ENCODE measurements at regions not wholly inside any gene's neighbourhood (a gene's known extent, or its start where the extent isn't known, plus 50 kb on each side); places are given as distances from the start of the nearest gene placed in this dataset.
"Not testable (repeated sequence)": the region's sequence is repeated elsewhere in the genome, so short reads cannot be mapped to it uniquely, and the experiment has no call there.

DNA sequence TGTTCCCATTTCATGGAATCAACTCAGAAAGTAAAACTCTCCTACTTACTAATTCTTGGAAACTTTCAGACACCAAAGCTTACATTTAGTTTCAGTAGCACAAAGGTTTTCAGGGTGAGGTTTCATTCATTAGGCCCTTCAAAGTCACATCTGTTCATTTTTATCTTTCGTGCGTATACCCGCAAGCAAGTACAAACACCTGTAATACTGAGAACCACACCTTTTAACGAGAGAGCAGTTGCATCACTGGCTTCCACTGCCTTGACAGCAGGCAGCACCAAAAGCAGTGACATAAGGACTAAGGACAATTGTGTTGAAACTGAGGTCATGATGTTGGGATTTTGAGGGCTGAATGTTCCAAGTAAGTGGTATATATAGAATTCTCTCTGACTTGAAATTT, 60.5 kb downstream of the GOLGA6L22 start:
- not testable (repeated sequence) for DNase-seq (ENCODE audit: low read depth in 2 of 2, low spot score in 1 of 2)

DNA sequence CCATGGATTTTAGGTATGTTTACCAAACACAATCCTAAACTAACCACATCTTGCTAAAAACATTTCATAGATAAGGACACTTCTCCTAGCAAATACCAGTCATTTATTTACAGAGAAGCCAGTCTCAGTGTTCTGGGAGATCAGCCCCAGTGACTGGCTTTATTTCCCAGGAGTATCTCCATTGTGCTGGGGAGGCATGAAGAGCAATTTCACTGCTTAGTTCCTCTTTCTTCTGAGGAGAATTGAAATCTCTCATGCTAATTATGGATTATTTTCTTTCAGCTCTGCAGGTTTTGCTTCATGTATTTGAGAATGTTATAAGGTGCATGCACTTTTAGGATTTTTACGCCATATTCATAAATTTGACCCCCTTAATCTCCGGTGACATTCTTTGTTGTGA, 67.8 kb downstream of the GOLGA6L22 start:
- not testable (repeated sequence) for DNase-seq (ENCODE audit: low read depth in 2 of 2, low spot score in 1 of 2)

DNA sequence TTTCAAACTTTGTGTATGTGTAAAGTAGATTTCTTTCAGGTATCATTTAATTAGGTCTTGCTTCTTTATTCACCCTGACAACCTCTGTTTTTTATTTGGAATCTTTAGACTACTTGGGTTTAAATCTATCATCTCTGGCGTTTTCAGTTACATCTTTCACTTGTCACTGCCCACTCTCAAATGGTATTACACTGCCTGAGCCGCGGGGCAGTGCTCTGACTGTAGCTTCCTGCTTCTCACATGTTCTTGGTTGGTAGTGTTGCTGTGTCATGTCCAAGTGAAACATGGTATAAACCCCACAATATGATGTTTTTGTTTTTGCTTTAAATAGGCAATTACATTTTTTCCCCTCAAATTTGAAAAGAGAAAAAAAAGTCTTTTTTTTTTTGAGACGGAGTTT, 68.3 kb downstream of the GOLGA6L22 start:
- not testable (repeated sequence) for DNase-seq (ENCODE audit: low read depth in 2 of 2, low spot score in 1 of 2)

DNA sequence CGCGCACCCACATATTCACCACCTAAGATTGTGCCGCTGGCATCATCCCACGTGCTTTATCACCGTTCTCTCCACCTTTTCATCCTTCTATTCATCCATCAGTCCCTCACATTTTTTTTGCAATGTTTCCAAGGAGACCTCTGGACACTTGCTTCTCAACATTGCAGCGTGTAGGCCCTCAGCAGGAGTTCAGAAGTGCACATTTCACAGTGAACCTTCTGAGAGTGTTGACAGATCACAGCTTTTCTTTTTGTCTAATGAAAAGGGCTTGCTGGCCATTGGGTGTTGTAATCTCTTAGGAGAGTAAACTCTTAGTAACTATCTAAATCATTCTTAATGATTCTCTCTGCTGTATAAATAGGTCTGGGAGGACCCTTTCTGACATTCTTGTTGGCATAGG, 70.5 kb downstream of the GOLGA6L22 start:
- not testable (repeated sequence) for DNase-seq (ENCODE audit: low read depth in 2 of 2, low spot score in 1 of 2)

DNA sequence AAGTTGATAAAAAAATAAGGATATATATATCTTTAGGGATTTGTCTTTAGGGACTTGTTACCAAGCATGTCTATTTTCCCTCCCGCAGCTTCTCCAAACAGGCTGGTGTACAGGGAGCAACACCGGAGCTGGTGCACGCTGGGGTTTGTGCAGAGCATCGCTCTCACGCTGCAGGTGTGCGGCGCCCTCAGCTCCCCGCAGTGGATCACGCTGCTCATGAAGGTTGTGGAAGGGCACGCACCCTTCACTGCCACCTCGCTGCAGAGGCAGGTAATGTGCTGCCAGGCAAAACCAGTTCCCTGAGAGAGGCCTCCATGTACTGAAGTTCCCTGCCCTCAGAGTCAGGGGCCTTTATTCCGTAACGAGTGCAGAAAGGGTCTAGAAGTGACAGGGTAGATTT, 101.0 kb downstream of the GOLGA6L22 start:
- DNase-seq (ENCODE audit: low read depth in 2 of 2, low spot score in 1 of 2) = not testable (repeated sequence)

DNA sequence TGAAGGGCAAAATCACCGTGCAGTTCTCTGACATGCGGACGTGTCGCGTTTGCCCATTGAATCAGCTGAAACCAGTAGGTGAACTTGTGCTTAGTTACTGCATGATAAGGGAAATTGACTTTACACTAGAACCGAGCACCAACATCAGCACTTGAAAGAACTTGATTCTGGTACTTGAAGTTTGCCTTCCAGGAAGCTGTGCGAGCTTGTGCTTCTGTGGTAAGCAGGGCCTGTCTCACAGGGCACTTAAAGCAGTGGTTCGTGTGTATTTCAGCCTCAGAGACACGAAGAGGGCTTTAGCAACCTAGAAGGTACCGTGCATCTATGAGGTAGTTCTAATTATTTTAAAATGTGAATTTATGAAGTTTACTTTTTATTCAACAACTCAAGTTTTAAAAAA, 103.0 kb downstream of the GOLGA6L22 start:
- DNase-seq (ENCODE audit: low read depth in 2 of 2, low spot score in 1 of 2) = not testable (repeated sequence)

DNA sequence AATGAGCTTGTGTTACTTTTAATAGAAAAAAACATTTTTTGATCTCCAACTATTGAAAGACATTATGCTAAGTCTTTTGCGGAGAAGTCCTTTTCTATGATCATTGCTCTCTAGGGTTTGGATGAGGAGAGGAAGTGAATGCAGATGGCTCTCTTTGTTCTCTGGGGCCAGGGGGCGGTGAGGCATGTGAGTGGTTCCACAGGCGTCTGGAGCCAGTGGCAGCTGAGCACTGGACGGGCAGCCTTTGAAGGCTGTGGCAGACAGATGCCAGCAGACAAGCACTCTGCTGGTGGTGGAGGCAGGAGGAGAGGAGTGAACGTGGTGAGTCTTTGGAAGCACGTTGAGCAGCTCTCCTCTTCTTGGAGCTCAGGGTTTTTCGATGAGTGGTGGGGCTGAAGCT, 107.8 kb downstream of the GOLGA6L22 start:
- DNase-seq (ENCODE audit: low read depth in 2 of 2, low spot score in 1 of 2) = not testable (repeated sequence)

DNA sequence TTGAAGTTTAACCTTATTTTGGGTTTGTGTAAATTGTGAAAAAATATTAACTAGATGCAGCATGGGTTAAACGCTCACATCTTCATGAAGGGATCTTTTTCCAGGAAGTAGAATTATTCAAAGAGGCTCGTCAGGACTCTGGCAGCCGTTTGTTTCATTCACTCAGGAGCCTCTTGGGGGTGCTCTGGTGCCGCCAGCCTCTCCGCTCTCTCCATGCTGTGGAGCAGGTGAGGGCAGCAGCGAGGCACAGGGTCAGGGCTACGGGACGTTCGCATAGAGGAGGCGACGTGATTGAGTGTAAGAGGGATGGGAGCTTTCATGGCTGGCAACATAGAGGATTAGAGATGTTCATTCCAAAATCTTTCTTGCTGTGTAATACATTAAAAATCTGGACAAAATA, 110.8 kb downstream of the GOLGA6L22 start:
- not testable (repeated sequence) for DNase-seq (ENCODE audit: low read depth in 2 of 2, low spot score in 1 of 2)

DNA sequence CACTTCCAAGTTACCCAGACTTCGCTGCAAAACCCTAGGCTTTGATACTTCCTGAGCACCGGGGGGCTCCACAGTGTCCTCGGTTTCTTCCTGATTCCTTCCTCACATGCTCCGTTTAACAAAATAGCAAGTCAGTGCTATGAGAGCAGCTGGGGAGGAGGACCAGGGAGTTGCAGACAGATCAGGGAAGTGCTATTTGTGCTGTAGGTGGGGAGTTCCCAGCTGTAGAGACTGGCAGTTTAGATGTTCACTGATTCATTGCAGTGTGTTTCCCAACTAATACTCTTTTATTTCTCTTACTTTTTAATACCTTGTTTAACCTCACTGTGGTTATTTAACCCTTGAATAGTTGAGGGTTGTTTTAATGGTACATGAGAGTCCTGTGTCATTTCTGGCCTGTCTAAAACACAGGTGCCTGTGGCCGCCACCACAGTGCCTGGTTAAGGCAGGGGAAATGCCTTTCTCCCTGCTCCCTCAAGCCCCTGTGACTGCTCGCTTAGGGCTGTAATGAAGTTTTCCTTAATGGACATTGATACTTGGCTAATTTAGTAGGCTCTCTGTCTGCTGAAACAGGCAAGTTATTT, 113.5 kb downstream of the GOLGA6L22 start:
- not testable (repeated sequence) for DNase-seq (ENCODE audit: low read depth in 2 of 2, low spot score in 1 of 2)

DNA sequence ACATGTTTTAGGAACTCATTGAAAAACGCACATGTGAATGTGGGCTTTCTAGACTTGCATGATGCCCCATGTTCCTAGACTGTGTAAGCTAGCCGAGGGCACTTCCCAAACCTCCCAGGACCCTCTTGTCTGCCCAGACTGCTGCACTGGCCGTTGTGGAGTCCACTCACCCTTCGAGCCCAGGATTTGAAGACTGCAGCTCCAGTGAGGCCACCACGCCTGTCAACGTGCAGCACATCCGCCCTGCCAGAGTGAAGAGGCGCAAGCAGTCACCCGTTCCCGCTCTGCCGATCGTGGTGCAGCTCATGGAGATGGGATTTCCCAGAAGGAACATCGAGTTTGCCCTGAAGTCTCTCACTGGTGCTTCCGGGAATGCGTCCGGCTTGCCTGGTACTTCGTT, 114.1 kb downstream of the GOLGA6L22 start:
- DNase-seq (ENCODE audit: low read depth in 2 of 2, low spot score in 1 of 2) = not testable (repeated sequence)

DNA sequence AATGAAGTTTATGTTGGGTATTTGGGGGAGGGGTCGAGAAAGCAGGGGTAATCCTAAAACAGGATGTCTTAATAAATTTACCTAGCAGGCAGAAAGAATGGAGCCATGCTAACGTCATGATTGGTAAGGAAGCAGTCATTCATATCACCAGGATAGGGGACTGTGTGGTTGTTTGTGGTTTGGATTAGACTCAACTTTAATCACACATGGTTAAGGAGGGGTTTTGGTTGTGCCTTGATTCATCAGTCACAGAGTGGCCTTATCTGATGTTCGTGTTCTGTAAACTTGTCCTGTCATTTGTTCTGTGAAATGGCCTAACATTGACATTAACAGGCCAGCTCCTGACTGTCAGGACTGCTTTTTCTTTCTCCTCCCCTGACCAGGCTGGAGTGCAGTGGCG, 119.1 kb downstream of the GOLGA6L22 start:
- DNase-seq (ENCODE audit: low read depth in 2 of 2, low spot score in 1 of 2) = not testable (repeated sequence)

DNA sequence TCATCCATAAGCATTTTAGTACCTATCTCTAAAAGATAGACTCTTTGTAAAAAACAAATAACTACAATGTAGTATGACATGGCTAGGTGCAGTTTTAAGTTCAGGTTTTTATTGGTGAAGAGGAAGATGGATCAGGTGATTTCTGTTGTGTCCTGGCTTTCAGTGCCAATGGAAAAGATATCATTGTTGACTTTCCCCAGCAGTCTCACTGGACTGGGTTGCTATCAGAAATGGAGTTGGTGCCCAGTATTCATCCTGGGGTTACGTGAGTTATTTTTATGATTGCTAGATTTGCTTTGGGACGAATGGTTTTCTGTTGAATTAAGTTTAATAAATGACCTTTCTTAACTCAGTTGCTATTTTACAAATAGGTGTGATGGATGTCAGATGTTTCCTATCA, 120.5 kb downstream of the GOLGA6L22 start:
- DNase-seq (ENCODE audit: low read depth in 2 of 2, low spot score in 1 of 2) = not testable (repeated sequence)

DNA sequence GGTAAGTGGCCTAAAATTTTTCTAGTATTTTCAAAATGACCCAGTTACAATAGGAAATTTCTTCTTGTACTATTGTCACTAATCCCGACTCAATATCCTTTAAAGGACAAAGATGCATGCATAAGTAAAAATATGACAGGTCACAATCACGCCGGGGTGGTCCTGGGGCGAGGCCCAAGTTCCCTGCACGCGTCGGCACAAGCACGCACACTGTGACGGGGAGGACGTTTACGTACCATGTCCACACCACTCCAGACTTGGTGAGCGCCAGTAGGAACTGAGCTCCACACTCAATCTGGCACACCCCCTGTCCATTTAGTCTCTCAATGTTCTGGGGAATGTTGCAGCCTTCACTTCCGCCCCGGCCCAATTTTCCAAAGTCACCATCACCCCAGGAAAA, 128.7 kb downstream of the GOLGA6L22 start:
- not testable (repeated sequence) for DNase-seq (ENCODE audit: low read depth in 2 of 2, low spot score in 1 of 2)

DNA sequence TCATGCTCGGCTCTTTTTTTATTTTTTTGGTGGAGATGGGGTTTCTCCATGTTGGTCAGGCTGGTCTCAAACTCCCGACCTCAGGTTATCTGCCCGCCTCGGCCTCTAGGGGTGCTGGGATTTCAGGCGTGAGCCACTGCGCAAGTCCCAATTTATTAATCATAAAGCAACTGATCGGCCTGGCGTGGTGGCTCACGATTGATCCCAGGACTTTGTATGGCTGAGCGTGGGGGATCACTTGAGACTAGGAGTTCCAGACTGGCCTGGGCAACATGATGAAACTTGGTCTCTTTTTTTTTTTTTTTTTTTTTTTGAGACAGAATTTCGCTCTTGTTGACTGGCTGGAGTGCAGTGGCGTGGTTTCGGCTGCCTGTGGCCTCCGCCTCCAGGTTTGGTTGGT, 139.8 kb downstream of the GOLGA6L22 start:
- DNase-seq (ENCODE audit: low read depth in 2 of 2, low spot score in 1 of 2) = not testable (repeated sequence)

DNA sequence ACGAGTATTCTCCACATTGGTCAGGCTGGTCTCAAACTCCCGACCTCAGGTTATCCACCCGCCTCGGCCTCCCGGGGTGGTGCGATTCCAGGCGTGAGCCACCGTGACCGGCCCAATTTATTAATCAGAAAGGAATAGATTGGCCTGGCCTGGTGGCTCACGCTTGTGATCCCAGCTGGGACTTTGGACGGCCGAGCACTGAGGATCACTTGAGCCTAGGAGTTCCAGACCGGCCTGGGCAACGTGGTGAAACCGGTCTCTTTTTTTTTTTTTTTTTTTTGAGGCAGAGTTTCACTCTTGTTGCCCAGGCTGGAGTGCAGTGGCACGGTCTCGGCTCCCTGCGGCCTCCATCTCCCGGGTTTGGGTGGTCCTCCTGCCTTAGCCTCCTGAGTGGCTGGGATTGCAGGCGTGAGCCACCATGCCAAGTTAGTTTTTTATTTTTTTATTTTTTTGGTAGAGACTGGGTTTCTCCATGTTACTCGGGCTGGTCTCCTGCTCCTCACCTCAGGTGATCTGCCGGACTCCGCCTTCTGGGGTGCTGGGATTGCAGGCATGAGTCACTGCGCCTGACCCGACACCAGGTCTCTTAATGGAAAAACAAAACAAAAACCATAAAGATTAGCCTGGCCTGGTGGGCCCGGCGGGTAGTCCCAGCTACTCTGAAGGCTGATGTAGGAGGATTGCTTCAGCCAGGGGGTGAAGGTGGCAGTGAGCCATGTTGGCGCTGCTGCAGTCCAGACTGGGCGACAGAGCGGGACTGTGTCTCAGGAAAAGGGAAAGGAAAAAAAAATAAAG, 141.0 kb downstream of the GOLGA6L22 start:
- DNase-seq (ENCODE audit: low read depth in 2 of 2, low spot score in 1 of 2) = not testable (repeated sequence)

DNA sequence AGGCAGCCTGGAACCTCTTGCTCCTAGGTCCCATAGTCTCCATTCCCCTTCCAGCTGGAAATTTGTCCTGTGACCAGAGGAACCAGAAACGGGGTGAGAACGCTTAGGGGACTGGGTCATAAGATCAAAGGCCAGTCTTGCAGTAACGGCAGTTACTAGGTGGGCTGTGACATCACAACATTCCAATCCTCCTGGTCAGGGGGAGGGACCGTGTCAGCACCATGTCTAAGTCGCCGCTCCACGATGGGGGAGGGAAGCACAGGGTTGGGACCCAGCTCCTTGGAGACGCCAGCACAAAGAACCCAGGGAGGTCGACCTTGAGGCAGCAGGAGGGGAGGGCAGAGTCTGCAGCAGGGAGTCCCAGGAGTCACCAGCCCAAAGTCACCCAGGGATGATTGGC, 158.3 kb downstream of the GOLGA6L22 start:
- not testable (repeated sequence) for DNase-seq (ENCODE audit: low read depth in 2 of 2, low spot score in 1 of 2)

DNA sequence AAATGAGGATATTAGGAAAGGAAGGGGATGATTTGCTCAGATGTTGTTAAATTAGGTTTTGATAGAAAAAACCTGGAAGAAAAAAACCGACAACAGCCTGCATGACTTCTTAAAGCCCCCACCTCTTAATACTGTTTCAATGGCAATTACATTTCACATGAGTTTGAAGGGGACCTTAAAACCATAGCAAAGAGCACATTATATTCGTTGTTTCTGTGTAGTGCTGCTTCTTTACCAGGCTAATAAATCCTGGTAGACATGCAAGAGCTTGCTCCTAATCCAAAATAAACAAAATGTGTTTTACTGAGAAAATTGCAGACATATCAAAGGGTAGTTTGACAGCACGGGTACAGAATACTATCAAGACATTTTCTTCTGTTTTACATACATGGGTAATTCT, 154.7 kb upstream of the NIPA1 start:
- DNase-seq (ENCODE audit: low read depth in 2 of 2, low spot score in 1 of 2) = not testable (repeated sequence)

DNA sequence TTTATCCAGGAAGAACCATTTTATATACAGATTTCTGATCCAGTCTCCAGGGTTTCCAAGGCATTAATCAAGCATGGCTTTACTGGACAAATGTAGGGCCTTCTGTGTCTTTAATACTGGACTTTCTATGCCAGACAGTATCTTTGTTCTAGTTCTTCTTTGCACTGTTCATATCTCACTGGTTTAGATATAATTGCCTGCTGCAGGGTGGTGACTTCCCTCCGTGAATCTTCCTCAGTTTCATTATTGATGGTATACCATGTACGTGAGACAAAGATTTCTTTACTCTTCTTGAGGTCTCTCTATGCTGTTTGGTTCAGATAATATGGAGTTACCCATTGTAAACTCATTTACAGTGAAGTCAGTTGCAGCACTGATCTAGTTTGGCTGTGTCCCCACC, 146.5 kb upstream of the NIPA1 start:
- not testable (repeated sequence) for DNase-seq (ENCODE audit: low read depth in 2 of 2, low spot score in 1 of 2)

DNA sequence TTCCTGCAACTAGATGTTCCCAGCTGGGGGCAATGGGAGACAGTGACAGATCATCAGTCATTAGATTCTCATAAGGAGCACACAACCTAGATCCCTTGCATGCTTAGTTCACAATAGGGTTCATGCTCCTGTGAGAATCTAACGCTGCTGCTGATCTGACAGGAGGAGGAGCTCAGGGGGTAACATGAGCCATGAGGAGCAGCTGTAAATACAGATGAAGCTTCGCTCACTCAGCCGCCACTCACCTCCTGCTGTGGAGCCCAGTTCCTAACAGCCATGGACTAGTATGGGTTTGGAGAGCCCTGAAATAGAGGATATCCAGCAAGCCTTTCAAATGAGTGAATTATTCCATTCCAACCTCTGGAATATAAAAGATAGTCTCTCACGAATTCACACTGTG, 137.0 kb upstream of the NIPA1 start:
- DNase-seq (ENCODE audit: low read depth in 2 of 2, low spot score in 1 of 2) = not testable (repeated sequence)

DNA sequence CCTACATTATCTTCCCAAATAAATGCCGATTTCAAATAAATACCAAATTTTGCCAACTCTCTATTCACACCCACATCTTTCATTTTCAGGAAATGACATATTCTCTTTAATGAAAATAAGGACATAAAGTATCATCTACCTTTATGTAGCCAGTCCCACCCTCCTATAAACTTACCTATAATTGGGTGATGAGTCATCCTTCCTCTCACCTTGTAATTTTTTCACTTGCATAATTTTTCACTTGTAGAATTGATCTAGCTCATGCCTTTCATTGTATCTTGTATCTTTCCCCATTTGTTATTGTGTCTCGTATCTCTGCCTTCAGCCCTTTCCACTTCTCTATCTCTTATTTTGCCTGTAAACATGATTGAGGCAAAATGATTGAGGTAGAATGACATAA, 135.3 kb upstream of the NIPA1 start:
- not testable (repeated sequence) for DNase-seq (ENCODE audit: low read depth in 2 of 2, low spot score in 1 of 2)

DNA sequence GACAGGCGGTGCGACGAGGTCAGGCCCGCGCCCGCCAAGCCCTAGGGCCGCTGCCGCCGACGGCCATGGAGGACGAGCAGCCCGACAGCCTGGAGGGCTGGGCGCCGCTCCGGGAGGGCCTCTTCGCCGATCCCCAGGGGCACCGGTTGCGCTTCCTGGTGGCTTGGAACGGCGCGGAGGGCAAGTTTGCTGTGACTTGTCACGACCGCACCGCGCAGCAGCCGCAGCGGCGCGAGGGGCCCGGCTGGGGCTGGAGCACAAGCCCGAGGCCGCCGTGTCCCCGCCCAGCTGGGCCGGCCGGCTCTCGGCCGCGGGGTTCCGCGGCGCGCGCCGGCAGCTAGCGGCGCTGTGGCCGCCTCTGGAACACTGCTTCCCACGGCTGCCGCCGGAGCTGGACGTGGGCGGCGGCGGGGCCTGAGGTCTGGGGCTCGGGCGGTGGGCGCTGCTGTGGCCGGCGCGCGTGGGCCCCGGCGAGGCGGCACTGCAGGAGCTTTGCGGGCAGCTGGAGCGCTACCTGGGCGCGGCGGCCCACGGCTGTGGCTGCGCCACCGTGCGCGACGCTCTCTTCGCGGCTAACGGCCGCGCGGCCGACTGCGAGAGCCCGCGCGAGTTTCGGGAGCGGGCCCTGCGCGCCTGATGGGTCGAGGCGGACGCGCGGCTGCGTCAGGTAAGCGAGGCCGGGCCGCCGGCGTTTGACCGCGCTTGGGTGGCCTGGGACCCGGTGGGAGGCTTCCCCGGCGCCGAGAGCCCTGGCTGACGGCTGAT, 122.0 kb upstream of the NIPA1 start:
- peak in 1 of 2 donors; percentile 3 for DNase-seq (ENCODE audit: low read depth in 2 of 2, low spot score in 1 of 2)
